ENCODE measurements at regions not wholly inside any gene's neighbourhood (a gene's known extent, or its start where the extent isn't known, plus 50 kb on each side); places are given as distances from the start of the nearest gene placed in this dataset.

GRCh38 chr11:79980916-79981315 lies 540.1 kb upstream of the TENM4 start:
- Mint-ChIP-seq H3K27ac (ENCODE audit: unreplicated experiment) (no peak overlapping the region), H3K4me3 (no peak overlapping the region), H3K4me1 (peaks cover 10% of the 10 kb centered on the region), H3K9me3 (peaks cover 6% of the 10 kb centered on the region), H3K36me3 (ENCODE audit: low read depth) (no peaks in the 10 kb centered on the region), H3K27me3 (ENCODE audit: low read depth) (no peaks in the 10 kb centered on the region)
- no peak for TF ChIP-seq CTCF (conservative IDR thresholded peaks at IDR 0.05)
- DNase-seq (ENCODE audit: low read depth, low spot score) = no peak

DNA sequence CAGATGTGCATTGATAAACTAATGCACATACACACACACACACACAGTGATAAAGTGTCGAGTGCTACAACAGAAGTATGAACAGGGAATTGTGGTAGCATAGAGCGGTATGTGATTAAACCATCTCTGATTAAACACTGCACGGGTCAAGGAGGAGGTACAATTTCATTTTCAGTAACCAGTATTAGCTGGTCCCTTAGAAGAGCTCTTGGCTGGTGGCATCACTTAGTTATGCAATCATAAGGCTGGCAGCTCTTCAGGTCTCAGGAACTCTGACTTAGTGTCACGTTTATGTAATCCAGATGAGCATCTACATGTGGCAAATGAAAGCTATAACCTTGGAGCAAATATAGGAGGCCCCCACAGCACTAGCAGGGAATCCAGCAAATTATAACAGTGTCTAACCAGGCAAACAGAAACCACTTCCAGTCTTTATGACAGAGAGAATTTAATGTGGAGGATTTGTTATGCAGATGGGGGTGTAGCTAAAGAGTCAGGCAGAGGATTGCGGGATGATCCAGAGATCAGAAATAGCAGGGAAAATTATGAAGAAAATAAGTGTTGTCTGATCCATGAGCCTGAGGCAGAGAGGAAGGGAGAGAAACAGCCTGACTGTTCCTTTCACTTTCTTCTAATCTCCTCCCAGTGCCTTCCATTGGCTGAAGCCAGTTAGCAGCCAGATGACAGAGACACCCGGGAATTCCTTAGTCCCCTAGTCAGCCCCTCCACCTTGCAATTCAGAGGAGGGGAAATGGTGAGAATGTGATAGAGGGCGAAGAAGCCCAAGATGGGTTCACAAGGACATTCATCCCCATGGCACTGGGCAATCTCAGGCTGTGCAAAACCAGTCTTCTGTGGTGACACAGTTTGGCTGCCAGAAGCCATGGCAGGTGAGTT lies 533.1 kb upstream of the TENM4 start:
- peaks cover 2% of the 10 kb centered on the region for H3K36me3 Mint-ChIP-seq (ENCODE audit: low read depth)
- no peak overlapping the region for H3K4me3 Mint-ChIP-seq
- H3K9me3 Mint-ChIP-seq = peaks cover 3% of the 10 kb centered on the region
- H3K27me3 Mint-ChIP-seq (ENCODE audit: low read depth) = no peaks in the 10 kb centered on the region
- H3K27ac Mint-ChIP-seq (ENCODE audit: unreplicated experiment) = peak overlapping the region; percentile 44
- no peak for DNase-seq (ENCODE audit: low read depth, low spot score)
- TF ChIP-seq CTCF (conservative IDR thresholded peaks at IDR 0.05) = no peak
- peaks cover 9% of the 10 kb centered on the region for H3K4me1 Mint-ChIP-seq

- Mint-ChIP-seq H3K4me3 (no peak overlapping the region), H3K9me3 (no peaks in the 10 kb centered on the region), H3K36me3 (ENCODE audit: low read depth) (peaks cover 2% of the 10 kb centered on the region), H3K4me1 (peaks cover 17% of the 10 kb centered on the region), H3K27me3 (ENCODE audit: low read depth) (peaks cover 4% of the 10 kb centered on the region), H3K27ac (ENCODE audit: unreplicated experiment) (no peak overlapping the region)
- no peak for TF ChIP-seq CTCF (conservative IDR thresholded peaks at IDR 0.05)
- DNase-seq (ENCODE audit: low read depth, low spot score) = no peak
These were observed 530.4 kb upstream of the TENM4 start for GRCh38 chr11:79971255-79971654.

- no peak for DNase-seq (ENCODE audit: low read depth, low spot score)
- no peak overlapping the region for H3K4me3 Mint-ChIP-seq
- peaks cover 2% of the 10 kb centered on the region for H3K9me3 Mint-ChIP-seq
- H3K36me3 Mint-ChIP-seq (ENCODE audit: low read depth) = peaks cover 2% of the 10 kb centered on the region
- no peak overlapping the region for H3K27ac Mint-ChIP-seq (ENCODE audit: unreplicated experiment)
- no peak for TF ChIP-seq CTCF (conservative IDR thresholded peaks at IDR 0.05)
- H3K27me3 Mint-ChIP-seq (ENCODE audit: low read depth) = peaks cover 4% of the 10 kb centered on the region
- H3K4me1 Mint-ChIP-seq = peaks cover 36% of the 10 kb centered on the region
These were observed 525.8 kb upstream of the TENM4 start for GRCh38 chr11:79966592-79966991.

DNA sequence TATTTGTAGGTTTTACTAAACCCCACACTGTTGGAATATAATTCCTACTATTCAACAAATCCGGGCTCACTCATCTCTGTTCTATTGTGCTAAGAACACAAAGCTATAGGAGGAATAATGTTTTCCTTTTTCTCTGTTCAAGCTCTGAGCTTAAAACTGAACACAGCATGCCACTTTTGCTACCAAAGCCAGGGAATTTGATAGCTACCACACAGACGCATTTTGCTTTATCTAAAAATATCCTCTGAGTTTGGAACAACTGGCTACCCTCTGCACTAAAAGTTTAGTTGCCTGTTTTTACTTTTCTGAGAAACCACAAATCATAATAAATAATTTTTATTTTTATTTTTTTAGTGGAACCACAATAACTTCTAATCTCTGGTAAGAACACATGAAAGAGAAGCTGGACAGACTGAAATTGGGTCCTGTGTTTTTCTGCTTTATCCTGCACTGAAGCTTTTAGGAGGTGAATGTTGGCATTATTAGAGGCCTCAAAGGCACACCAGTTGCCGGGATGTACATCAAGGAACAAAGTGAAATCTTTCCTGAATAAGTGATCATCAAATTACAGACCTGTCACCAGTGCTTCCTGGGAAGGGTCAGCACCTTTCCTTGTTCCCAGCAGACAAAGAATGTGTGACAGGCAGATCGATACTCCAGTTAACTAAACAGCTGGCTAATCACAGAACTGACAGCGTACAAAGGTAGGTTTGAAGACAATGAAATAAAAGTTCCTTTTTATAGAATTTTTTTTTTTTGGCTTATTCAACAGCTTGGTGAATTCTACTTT lies 523.2 kb upstream of the TENM4 start:
- peaks cover 3% of the 10 kb centered on the region for H3K36me3 Mint-ChIP-seq (ENCODE audit: low read depth)
- no peak for TF ChIP-seq CTCF (conservative IDR thresholded peaks at IDR 0.05)
- no peak overlapping the region for H3K27ac Mint-ChIP-seq (ENCODE audit: unreplicated experiment)

More for the DNA sequence above, 523.2 kb upstream of the TENM4 start:
- Mint-ChIP-seq H3K9me3 (peaks cover 12% of the 10 kb centered on the region), H3K27me3 (ENCODE audit: low read depth) (peaks cover 4% of the 10 kb centered on the region), H3K4me3 (peak overlapping the region; percentile 31), H3K4me1 (peaks cover 36% of the 10 kb centered on the region)
- no peak for DNase-seq (ENCODE audit: low read depth, low spot score)

Data from neural crest cell (in vitro differentiated cells).